Gastroesophageal sphincter (tissue), 3 donors: ENCODE measurements at regions not wholly inside any gene's neighbourhood (a gene's known extent, or its start where the extent isn't known, plus 50 kb on each side); places are given as distances from the start of the nearest gene placed in this dataset.

Experiments
- EP300 ChIP-seq: sonication (generic); formaldehyde crosslinking; IDR thresholded peaks from one replicate; pipeline ENCODE4 v1.6.1; 2017; ENCODE audit warnings: antibody characterized with exemption, mild to moderate bottlenecking
- POLR2A ChIP-seq, 2 donors: fragments of 450-650 bp; IDR thresholded peaks; one replicate each; pipeline ENCODE4 v1.6.1; 2017; ENCODE audit warnings: antibody characterized with exemption in 2 of 2, mild to moderate bottlenecking in 2 of 2, moderate library complexity in 1 of 2
- POLR2AphosphoS5 ChIP-seq: sonication (generic); formaldehyde crosslinking; IDR thresholded peaks from one replicate; pipeline ENCODE4 v1.6.1; 2017; ENCODE audit warnings: antibody characterized with exemption
- TF ChIP-seq, protein P1 (sequence below), 4 experiments: fragments of 200-600 bp in 2 of 4; fragments of 450-650 bp in 2 of 4; sonication (generic) in 1 of 4; IDR thresholded peaks; one replicate each; pipeline ENCODE4 v1.5.1; 2017 to 2019; ENCODE audit warnings: antibody characterized with exemption in 4 of 4, mild to moderate bottlenecking in 2 of 4, moderate library complexity in 2 of 4

DNA sequence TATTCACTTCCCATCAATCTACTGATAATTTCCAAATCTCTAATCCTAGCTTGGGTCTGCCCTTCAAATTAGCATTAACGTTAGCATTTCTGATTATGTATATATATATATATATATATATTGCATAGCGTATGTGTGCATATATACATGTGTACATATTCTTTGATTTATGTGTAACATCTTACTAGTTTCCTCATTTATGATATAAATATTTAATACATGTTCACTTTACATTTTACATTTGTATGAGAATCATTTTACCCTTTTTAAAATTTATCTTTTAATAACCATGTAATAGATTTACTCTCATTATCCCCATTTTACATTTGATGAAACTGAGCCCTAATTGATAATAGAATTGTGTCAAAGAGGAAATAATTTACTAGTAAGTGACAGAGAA is 164.7 kb downstream of the ZNF648 start:
- TF ChIP-seq POLR2AphosphoS5 (no peak), EP300 (no peak), POLR2A (IDR thresholded peaks at IDR 0.05) (no peak)
- TF ChIP-seq, protein P1, sequence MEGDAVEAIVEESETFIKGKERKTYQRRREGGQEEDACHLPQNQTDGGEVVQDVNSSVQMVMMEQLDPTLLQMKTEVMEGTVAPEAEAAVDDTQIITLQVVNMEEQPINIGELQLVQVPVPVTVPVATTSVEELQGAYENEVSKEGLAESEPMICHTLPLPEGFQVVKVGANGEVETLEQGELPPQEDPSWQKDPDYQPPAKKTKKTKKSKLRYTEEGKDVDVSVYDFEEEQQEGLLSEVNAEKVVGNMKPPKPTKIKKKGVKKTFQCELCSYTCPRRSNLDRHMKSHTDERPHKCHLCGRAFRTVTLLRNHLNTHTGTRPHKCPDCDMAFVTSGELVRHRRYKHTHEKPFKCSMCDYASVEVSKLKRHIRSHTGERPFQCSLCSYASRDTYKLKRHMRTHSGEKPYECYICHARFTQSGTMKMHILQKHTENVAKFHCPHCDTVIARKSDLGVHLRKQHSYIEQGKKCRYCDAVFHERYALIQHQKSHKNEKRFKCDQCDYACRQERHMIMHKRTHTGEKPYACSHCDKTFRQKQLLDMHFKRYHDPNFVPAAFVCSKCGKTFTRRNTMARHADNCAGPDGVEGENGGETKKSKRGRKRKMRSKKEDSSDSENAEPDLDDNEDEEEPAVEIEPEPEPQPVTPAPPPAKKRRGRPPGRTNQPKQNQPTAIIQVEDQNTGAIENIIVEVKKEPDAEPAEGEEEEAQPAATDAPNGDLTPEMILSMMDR (IDR thresholded peaks at IDR 0.05) = no peak
